ENCODE measurements at regions not wholly inside any gene's neighbourhood (a gene's known extent, or its start where the extent isn't known, plus 50 kb on each side); places are given as distances from the start of the nearest gene placed in this dataset.
A peak's percentile ranks its signal among the peaks of the same experiment; 100 is the strongest.

GRCh38 chr15:89399238-89400115, 64.9 kb upstream of the POLG start:
- DNase-seq (ENCODE audit: low spot score): no peak

- no peak for DNase-seq (ENCODE audit: low spot score)
Observed at GRCh38 chr15:89398896-89399237, 64.2 kb upstream of the POLG start.

GRCh38 chr15:89397653-89398023, 63.0 kb upstream of the POLG start:
- no peak for DNase-seq (ENCODE audit: low spot score)

- DNase-seq (ENCODE audit: low spot score): no peak
Observed at GRCh38 chr15:89396723-89397652, 62.4 kb upstream of the POLG start.

- no peak for DNase-seq (ENCODE audit: low spot score)
Observed at GRCh38 chr15:89395996-89396395, 61.4 kb upstream of the POLG start.

- DNase-seq (ENCODE audit: low spot score): no peak
Observed at GRCh38 chr15:89395461-89395871, 60.8 kb upstream of the POLG start.

- DNase-seq (ENCODE audit: low spot score): no peak
Observed at GRCh38 chr15:89395031-89395430, 60.4 kb upstream of the POLG start.

GRCh38 chr15:89393056-89393455, 58.4 kb upstream of the POLG start:
- DNase-seq (ENCODE audit: low spot score): no peak

GRCh38 chr15:89391685-89392257, 57.1 kb upstream of the POLG start:
- DNase-seq (ENCODE audit: low spot score): no peak

GRCh38 chr15:89389841-89390603, 55.4 kb upstream of the POLG start:
- peak; percentile 36 for DNase-seq (ENCODE audit: low spot score)

GRCh38 chr15:89387140-89387903, 52.7 kb upstream of the POLG start:
- no peak for DNase-seq (ENCODE audit: low spot score)

GRCh38 chr15:89385596-89386331, 51.1 kb upstream of the POLG start:
- no peak for DNase-seq (ENCODE audit: low spot score)
